ENCODE measurements at regions not wholly inside any gene's neighbourhood (a gene's known extent, or its start where the extent isn't known, plus 50 kb on each side); places are given as distances from the start of the nearest gene placed in this dataset.
"Not testable (repeated sequence)": the region's sequence is repeated elsewhere in the genome, so short reads cannot be mapped to it uniquely, and the experiment has no call there.

GRCh38 chr6:6734479-6735465 is 146.3 kb downstream of the LY86 start:
- Mint-ChIP-seq H3K4me1 (peaks cover 0 to 4% (median 3%) of the 10 kb centered on the region in 3 donors), H3K27ac (peak overlapping the region in 2 of 6 donors; percentile 7 to 53), H3K9me3 (no peaks in the 10 kb centered on the region), H3K36me3 (no peaks in the 10 kb centered on the region), H3K4me3 (no peak overlapping the region), H3K27me3 (peaks cover 34 to 53% (median 49%) of the 10 kb centered on the region in 3 donors)
- DNase-seq (no peak), ATAC-seq (ENCODE audit: low read depth in 2 of 2) (no peak)

- Mint-ChIP-seq H3K27ac (no peak overlapping the region), H3K4me1 (peaks cover 0 to 4% (median 3%) of the 10 kb centered on the region in 3 donors), H3K9me3 (no peaks in the 10 kb centered on the region), H3K4me3 (peak overlapping the region in 3 of 8 donors; percentile 29 to 67 (median 64)), H3K27me3 (peaks cover 34 to 53% (median 49%) of the 10 kb centered on the region in 3 donors), H3K36me3 (no peaks in the 10 kb centered on the region)
- ATAC-seq (ENCODE audit: low read depth in 2 of 2): no peak
- no peak for DNase-seq
Observed at GRCh38 chr6:6736791-6737654, 148.5 kb downstream of the LY86 start.

- H3K4me3 Mint-ChIP-seq: peak overlapping the region in 2 of 8 donors; percentile 29 to 67
- no peak overlapping the region for H3K27ac Mint-ChIP-seq
- no peaks in the 10 kb centered on the region for H3K36me3 Mint-ChIP-seq
- H3K27me3 Mint-ChIP-seq: peaks cover 33 to 53% (median 49%) of the 10 kb centered on the region in 3 donors
- DNase-seq: no peak
- peaks cover 0 to 4% (median 3%) of the 10 kb centered on the region in 3 donors for H3K4me1 Mint-ChIP-seq
- no peaks in the 10 kb centered on the region for H3K9me3 Mint-ChIP-seq
- no peak for ATAC-seq (ENCODE audit: low read depth in 2 of 2)
Observed at GRCh38 chr6:6737671-6738070, 149.2 kb downstream of the LY86 start.

GRCh38 chr6:6738108-6738507 is 149.6 kb downstream of the LY86 start:
- H3K27me3 Mint-ChIP-seq: peaks cover 31 to 53% (median 49%) of the 10 kb centered on the region in 3 donors
- no peaks in the 10 kb centered on the region for H3K36me3 Mint-ChIP-seq
- H3K9me3 Mint-ChIP-seq: no peaks in the 10 kb centered on the region
- H3K4me3 Mint-ChIP-seq: no peak overlapping the region
- ATAC-seq (ENCODE audit: low read depth in 2 of 2): no peak
- no peak for DNase-seq
- H3K4me1 Mint-ChIP-seq: peaks cover 0 to 4% (median 3%) of the 10 kb centered on the region in 3 donors
- peak overlapping the region in 1 of 6 donors; percentile 21 for H3K27ac Mint-ChIP-seq

- no peak for DNase-seq
- no peak for ATAC-seq (ENCODE audit: low read depth in 2 of 2)
- no peaks in the 10 kb centered on the region for H3K36me3 Mint-ChIP-seq
- H3K9me3 Mint-ChIP-seq: no peaks in the 10 kb centered on the region
- no peak overlapping the region for H3K27ac Mint-ChIP-seq
- peaks cover 0 to 4% (median 3%) of the 10 kb centered on the region in 3 donors for H3K4me1 Mint-ChIP-seq
- H3K27me3 Mint-ChIP-seq: peaks cover 31 to 46% (median 41%) of the 10 kb centered on the region in 3 donors
- H3K4me3 Mint-ChIP-seq: no peak overlapping the region
Observed at GRCh38 chr6:6738922-6739716, 150.6 kb downstream of the LY86 start.

- Mint-ChIP-seq H3K36me3 (no peaks in the 10 kb centered on the region), H3K9me3 (no peaks in the 10 kb centered on the region), H3K27me3 (peaks cover 28 to 37% (median 34%) of the 10 kb centered on the region in 3 donors), H3K27ac (no peak overlapping the region), H3K4me3 (no peak overlapping the region), H3K4me1 (peaks cover 0 to 4% (median 3%) of the 10 kb centered on the region in 3 donors)
- DNase-seq: no peak
- no peak for ATAC-seq (ENCODE audit: low read depth in 2 of 2)
Observed at GRCh38 chr6:6740595-6740994, 152.1 kb downstream of the LY86 start.

- Mint-ChIP-seq H3K36me3 (no peaks in the 10 kb centered on the region), H3K4me1 (peaks cover 0 to 4% (median 3%) of the 10 kb centered on the region in 3 donors), H3K27ac (no peak overlapping the region), H3K4me3 (no peak overlapping the region), H3K27me3 (peaks cover 21 to 33% (median 28%) of the 10 kb centered on the region in 3 donors), H3K9me3 (no peaks in the 10 kb centered on the region)
- ATAC-seq (ENCODE audit: low read depth in 2 of 2): no peak
- no peak for DNase-seq
Observed at GRCh38 chr6:6741264-6741663, 152.7 kb downstream of the LY86 start.

- H3K9me3 Mint-ChIP-seq: no peaks in the 10 kb centered on the region
- peaks cover 0 to 4% (median 3%) of the 10 kb centered on the region in 3 donors for H3K4me1 Mint-ChIP-seq
- H3K36me3 Mint-ChIP-seq: no peaks in the 10 kb centered on the region
Observed at GRCh38 chr6:6742535-6742934, 154.0 kb downstream of the LY86 start.

GRCh38 chr6:6744551-6744950 is 156.0 kb downstream of the LY86 start:
- H3K27ac Mint-ChIP-seq: no peak overlapping the region
- ATAC-seq (ENCODE audit: low read depth in 2 of 2): no peak
- no peaks in the 10 kb centered on the region for H3K36me3 Mint-ChIP-seq
- H3K4me3 Mint-ChIP-seq: no peak overlapping the region
- peaks cover 0 to 1% (median 1%) of the 10 kb centered on the region in 3 donors for H3K4me1 Mint-ChIP-seq
- H3K9me3 Mint-ChIP-seq: no peaks in the 10 kb centered on the region
- peaks cover under 1 to 7% (median 3%) of the 10 kb centered on the region in 3 donors for H3K27me3 Mint-ChIP-seq
- DNase-seq: no peak

More at GRCh38 chr6:6742535-6742934, 154.0 kb downstream of the LY86 start:
- no peak for ATAC-seq (ENCODE audit: low read depth in 2 of 2)
- H3K27me3 Mint-ChIP-seq: peaks cover 21 to 24% (median 23%) of the 10 kb centered on the region in 3 donors
- H3K4me3 Mint-ChIP-seq: no peak overlapping the region
- no peak overlapping the region for H3K27ac Mint-ChIP-seq
- DNase-seq: no peak

GRCh38 chr6:6745637-6746332 is 157.3 kb downstream of the LY86 start:
- not testable (repeated sequence) for ATAC-seq (ENCODE audit: low read depth in 2 of 2); H3K27ac Mint-ChIP-seq; H3K36me3 Mint-ChIP-seq; H3K4me1 Mint-ChIP-seq; H3K9me3 Mint-ChIP-seq; H3K27me3 Mint-ChIP-seq; DNase-seq
- peak overlapping the region in 1 of 8 donors; percentile 81 for H3K4me3 Mint-ChIP-seq

- no peak for ATAC-seq (ENCODE audit: low read depth in 2 of 2)
- H3K27me3 Mint-ChIP-seq: peaks cover 0 to 6% (median 0%) of the 10 kb centered on the region in 3 donors
- no peak for DNase-seq
- no peaks in the 10 kb centered on the region for H3K9me3 Mint-ChIP-seq
- H3K27ac Mint-ChIP-seq: no peak overlapping the region
- H3K36me3 Mint-ChIP-seq: no peaks in the 10 kb centered on the region
- no peaks in the 10 kb centered on the region for H3K4me1 Mint-ChIP-seq
- peak overlapping the region in 1 of 8 donors; percentile 81 for H3K4me3 Mint-ChIP-seq
Observed at GRCh38 chr6:6746333-6746969, 157.9 kb downstream of the LY86 start.

- H3K36me3 Mint-ChIP-seq: no peaks in the 10 kb centered on the region
- peaks cover 0 to 6% (median 0%) of the 10 kb centered on the region in 3 donors for H3K27me3 Mint-ChIP-seq
- no peak overlapping the region for H3K4me3 Mint-ChIP-seq
- ATAC-seq (ENCODE audit: low read depth in 2 of 2) (no peak), DNase-seq (no peak)
- H3K9me3 Mint-ChIP-seq: no peaks in the 10 kb centered on the region
- no peaks in the 10 kb centered on the region for H3K4me1 Mint-ChIP-seq
- peak overlapping the region in 1 of 6 donors; percentile 4 for H3K27ac Mint-ChIP-seq
Observed at GRCh38 chr6:6746970-6747338, 158.4 kb downstream of the LY86 start.

Measured in naive B cell (primary cell).